Endothelial cell of umbilical vein (primary cell): ENCODE measurements at regions not wholly inside any gene's neighbourhood (a gene's known extent, or its start where the extent isn't known, plus 50 kb on each side); places are given as distances from the start of the nearest gene placed in this dataset.

Experiments
- BruUV-seq: library from RNA; stranded (reverse); fragments of 400-500 nt; replicated peaks from 2 replicates; lab custom pipeline; 2021; lab: Mats Ljungman, UMichigan
- CTCF ChIA-PET: fragments of 300-600, 350-600 bp; sonication (Branson Sonifier 250); formaldehyde crosslinking; loops from one replicate; lab custom pipeline; 2021; ENCODE audit warnings: antibody characterized with exemption, inconsistent platforms; lab: Charles Lee
- POLR2A ChIA-PET: fragments of 300-600, 350-600 bp; sonication (Branson Sonifier 250); formaldehyde crosslinking; loops from one replicate; lab custom pipeline; 2021; ENCODE audit warnings: antibody characterized with exemption, inconsistent platforms; lab: Charles Lee
- DNase-seq: peaks from one replicate; pipeline ENCODE4 v3.0.0-alpha.2; 2011; ENCODE audit warnings: low read depth, low spot score
- FAIRE-seq: peaks from 2 replicates; lab custom pipeline; 2011; peaks lifted over from hg19 to GRCh38; lab: Jason Lieb, UNC
- H2AFZ ChIP-seq: 2 replicates; pipeline ENCODE4 v1.6.0; 2012; ENCODE audit warnings: low read depth, low read length, control low read depth, inconsistent platforms
- H3K27ac ChIP-seq: 2 replicates; pipeline ENCODE4 v1.5.1; 2011; ENCODE audit warnings: low read depth, mild to moderate bottlenecking, control low read depth, low read length, moderate library complexity; ENCODE audit not compliant: insufficient read depth
- H3K27me3 ChIP-seq, 2 experiments: 2 replicates each; pipeline versions ENCODE4 v1.6.0 to v1.6.1; 2011; ENCODE audit warnings: low read length in 2 of 2, mixed read lengths in 1 of 2; ENCODE audit not compliant: control insufficient read depth in 2 of 2, insufficient read depth in 2 of 2
- H3K36me3 ChIP-seq, 2 experiments: 2 replicates in 1 of 2; 3 replicates in 1 of 2; pipeline ENCODE4 v1.5.1; 2011; ENCODE audit warnings: low read length in 2 of 2, mild to moderate bottlenecking in 1 of 2, moderate library complexity in 1 of 2; ENCODE audit not compliant: control insufficient read depth in 2 of 2, insufficient read depth in 2 of 2; ENCODE audit errors: extremely low read depth in 1 of 2
- H3K4me1 ChIP-seq: 3 replicates; pipeline ENCODE4 v1.5.1; 2011; ENCODE audit warnings: mild to moderate bottlenecking, low read length; ENCODE audit not compliant: control insufficient read depth, insufficient read depth; ENCODE audit errors: extremely low read depth
- H3K4me2 ChIP-seq: 2 replicates; pipeline ENCODE4 v1.6.1; 2011; ENCODE audit warnings: low read length, control low read depth, mixed read lengths; ENCODE audit not compliant: insufficient read depth
- H3K4me3 ChIP-seq, 3 experiments: fragments of 200-600 bp in 1 of 3; sonication (generic), shearing (Covaris generic) in 1 of 3; replicated peaks in 1 of 3; 2 replicates each; pipeline ENCODE4 v1.5.1; 2011 to 2016; ENCODE audit warnings: control low read depth in 3 of 3, low read length in 3 of 3, mild to moderate bottlenecking in 2 of 3, inconsistent platforms in 1 of 3, low read depth in 1 of 3, moderate library complexity in 1 of 3; ENCODE audit not compliant: insufficient read depth in 1 of 3
- H3K79me2 ChIP-seq: 2 replicates; pipeline ENCODE4 v1.6.0; 2012; ENCODE audit warnings: low read length, inconsistent platforms; ENCODE audit not compliant: control insufficient read depth, insufficient read depth
- H3K9ac ChIP-seq: replicated peaks from 2 replicates; pipeline ENCODE3; 2011; ENCODE audit warnings: low read length, control low read depth; ENCODE audit not compliant: insufficient read depth; ENCODE audit errors: extremely low read depth
- H3K9me1 ChIP-seq: replicated peaks from 3 replicates; pipeline ENCODE4 v1.6.0; 2011; ENCODE audit warnings: mild to moderate bottlenecking, low read length; ENCODE audit not compliant: control insufficient read depth, insufficient read depth; ENCODE audit errors: extremely low read depth
- H3K9me3 ChIP-seq: replicated peaks from 2 replicates; pipeline ENCODE4 v1.5.1; 2012; ENCODE audit warnings: low read length, inconsistent platforms; ENCODE audit not compliant: control insufficient read depth, insufficient read depth
- H4K20me1 ChIP-seq: replicated peaks from 2 replicates; pipeline ENCODE3; 2011; ENCODE audit warnings: mild to moderate bottlenecking, low read length; ENCODE audit not compliant: control insufficient read depth, insufficient read depth; ENCODE audit errors: extremely low read depth
- CTCF ChIP-seq, 2 donors: IDR thresholded peaks; 1 replicate in 1 of 2; 2 replicates in 1 of 2; pipeline ENCODE4 v1.5.1; 2011; ENCODE audit warnings: low read length in 2 of 2, mild to moderate bottlenecking in 2 of 2, moderate library complexity in 2 of 2, control low read depth in 1 of 2, inconsistent platforms in 1 of 2, low read depth in 1 of 2; ENCODE audit not compliant: insufficient read depth in 1 of 2; ENCODE audit errors: extremely low read depth in 1 of 2
- EZH2 ChIP-seq: IDR thresholded peaks from 2 replicates; pipeline ENCODE4 v1.6.1; 2012; ENCODE audit warnings: borderline replicate concordance, low read depth, mild to moderate bottlenecking, moderate library complexity, low read length, inconsistent platforms; ENCODE audit not compliant: severe bottlenecking
- FOS ChIP-seq: IDR thresholded peaks from 2 replicates; pipeline ENCODE4 v1.6.1; 2011; ENCODE audit warnings: mild to moderate bottlenecking, low read length, moderate library complexity, borderline replicate concordance; ENCODE audit not compliant: insufficient read depth
- GATA2 ChIP-seq: IDR thresholded peaks from 2 replicates; pipeline ENCODE4 v1.7.0; 2011; ENCODE audit warnings: low read depth, mild to moderate bottlenecking, moderate library complexity, mixed read lengths, low read length; ENCODE audit not compliant: insufficient read length, insufficient read depth
- JUN ChIP-seq: IDR thresholded peaks from 2 replicates; pipeline ENCODE4 v1.6.1; 2011; ENCODE audit warnings: borderline replicate concordance, low read depth; ENCODE audit not compliant: insufficient read length, insufficient read depth
- MYC ChIP-seq: IDR thresholded peaks from one replicate; pipeline ENCODE4 v1.6.1; 2011; ENCODE audit warnings: mild to moderate bottlenecking, low read depth, low read length
- POLR2A ChIP-seq: IDR thresholded peaks from 2 replicates; pipeline ENCODE4 v1.6.1; 2012; ENCODE audit warnings: low read depth, mild to moderate bottlenecking, control low read depth, low read length
- POLR2AphosphoS5 ChIP-seq: IDR thresholded peaks from 2 replicates; pipeline ENCODE4 v1.6.1; 2012; ENCODE audit warnings: low read depth, mild to moderate bottlenecking, control low read depth, low read length, moderate library complexity; ENCODE audit not compliant: insufficient read depth
- dilution Hi-C: fragments of 300-500 bp; cut with MboI; formaldehyde crosslinking; loops from one replicate; pipeline ENCODE4 v1.15.0; 2019; ENCODE audit warnings: low sequenced_read_pairs; ENCODE audit not compliant: extremely low pct_ligation_motif_present
- intact Hi-C: fragments of 100-400 bp; cut with micrococcal nuclease; formaldehyde crosslinking; loops from one replicate; pipeline ENCODE4 v1.10.0; 2022
- TF ChIP-seq, protein P1 (sequence below): IDR thresholded peaks from 2 replicates; pipeline ENCODE4 v1.6.1; 2011; ENCODE audit not compliant: insufficient read depth, insufficient read length

DNA sequence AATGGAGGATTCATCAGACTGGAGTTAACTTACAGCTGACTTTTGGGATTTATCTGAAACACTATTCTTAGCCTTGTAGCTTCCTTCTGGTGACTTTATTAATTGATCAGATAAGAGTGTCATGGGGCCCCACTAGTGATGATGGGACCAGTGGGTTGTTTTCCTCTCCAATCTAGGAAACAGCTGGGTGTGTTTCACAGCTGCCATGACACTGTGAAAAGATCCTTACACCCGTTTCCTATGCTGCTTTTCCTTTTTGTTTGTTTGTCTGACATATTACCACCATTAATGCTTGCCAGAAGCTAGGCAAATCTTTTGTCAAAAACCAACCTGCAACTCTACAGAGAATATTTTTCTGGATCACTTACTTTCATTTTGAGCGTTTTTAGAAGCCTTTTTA, 86.2 kb downstream of the ZBTB18 start:
- dilution Hi-C loops (no loop called here), intact Hi-C loops (loop anchor here (5.0 kb wide), 1 partner anchor 50 kb away; no protein-coding TSS in a partner anchor)
- no TSS peak for BruUV-seq
- TF ChIP-seq POLR2AphosphoS5 (no peak), MYC (no peak)
- Histone ChIP-seq H3K36me3 (no peaks in the 10 kb centered on the region), H3K27me3 (no peaks in the 10 kb centered on the region), H3K4me1 (peaks cover 26% of the 10 kb centered on the region), H2AFZ (peak overlapping the region; percentile 22), H3K9ac (no peak overlapping the region), H3K9me1 (no peaks in the 10 kb centered on the region), H3K79me2 (no peaks in the 10 kb centered on the region), H3K4me2 (peak overlapping the region; percentile 26), H3K27ac (peak overlapping the region; percentile 75), H3K9me3 (no peaks in the 10 kb centered on the region), H3K4me3 (no peak overlapping the region), H4K20me1 (no peaks in the 10 kb centered on the region)
- DNase-seq: peak; percentile 30
- ChIA-PET CTCF (interaction anchor here (1.0 kb wide), 1 partner anchor 86 kb away, joined by 3 read pairs; the partner anchor contains the start of gene ZBTB18), POLR2A (no interaction called here)
- no peak for FAIRE-seq

- peaks cover 26% of the 10 kb centered on the region for H3K4me1 ChIP-seq
- H3K4me2 ChIP-seq: peak overlapping the region; percentile 26
- H3K79me2 ChIP-seq: no peaks in the 10 kb centered on the region
- ChIA-PET POLR2A (no interaction called here), CTCF (interaction anchor here (0.7 to 1.0 kb wide), 2 partner anchors 31 to 86 kb away, joined by 3 read pairs; partner anchors contain the start of gene ZBTB18)
- no peak for DNase-seq
- no peaks in the 10 kb centered on the region for H3K36me3 ChIP-seq
- H3K9ac ChIP-seq: peak overlapping the region; percentile 40
- H3K9me3 ChIP-seq: no peaks in the 10 kb centered on the region
- H3K27me3 ChIP-seq: no peaks in the 10 kb centered on the region
- H4K20me1 ChIP-seq: no peaks in the 10 kb centered on the region
- no peaks in the 10 kb centered on the region for H3K9me1 ChIP-seq
- peak overlapping the region; percentile 75 for H3K27ac ChIP-seq
- H3K4me3 ChIP-seq: no peak overlapping the region
- intact Hi-C loops: loop anchor here (1.0 to 5.0 kb wide), 5 partner anchors 27 to 136 kb away; no protein-coding TSS in a partner anchor
- dilution Hi-C loops: no loop called here
- TF ChIP-seq POLR2A (no peak), GATA2 (no peak), MYC (no peak), EZH2 (no peak), JUN (no peak), FOS (no peak), CTCF (IDR thresholded peaks at IDR 0.05; ENCODE audit: extremely low read depth in 1 of 2, insufficient read depth in 1 of 2, low read depth in 1 of 2, low read length in 2 of 2) (no peak), POLR2AphosphoS5 (no peak)
- TF ChIP-seq, protein P1, sequence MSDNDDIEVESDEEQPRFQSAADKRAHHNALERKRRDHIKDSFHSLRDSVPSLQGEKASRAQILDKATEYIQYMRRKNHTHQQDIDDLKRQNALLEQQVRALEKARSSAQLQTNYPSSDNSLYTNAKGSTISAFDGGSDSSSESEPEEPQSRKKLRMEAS: no peak
- no peak for FAIRE-seq
- peak overlapping the region; percentile 22 for H2AFZ ChIP-seq
- no TSS peak for BruUV-seq
These were observed 86.6 kb downstream of the ZBTB18 start for GRCh38 chr1:244137725-244138124.
